ENCODE measurements at regions not wholly inside any gene's neighbourhood (a gene's known extent, or its start where the extent isn't known, plus 50 kb on each side); places are given as distances from the start of the nearest gene placed in this dataset.

DNA sequence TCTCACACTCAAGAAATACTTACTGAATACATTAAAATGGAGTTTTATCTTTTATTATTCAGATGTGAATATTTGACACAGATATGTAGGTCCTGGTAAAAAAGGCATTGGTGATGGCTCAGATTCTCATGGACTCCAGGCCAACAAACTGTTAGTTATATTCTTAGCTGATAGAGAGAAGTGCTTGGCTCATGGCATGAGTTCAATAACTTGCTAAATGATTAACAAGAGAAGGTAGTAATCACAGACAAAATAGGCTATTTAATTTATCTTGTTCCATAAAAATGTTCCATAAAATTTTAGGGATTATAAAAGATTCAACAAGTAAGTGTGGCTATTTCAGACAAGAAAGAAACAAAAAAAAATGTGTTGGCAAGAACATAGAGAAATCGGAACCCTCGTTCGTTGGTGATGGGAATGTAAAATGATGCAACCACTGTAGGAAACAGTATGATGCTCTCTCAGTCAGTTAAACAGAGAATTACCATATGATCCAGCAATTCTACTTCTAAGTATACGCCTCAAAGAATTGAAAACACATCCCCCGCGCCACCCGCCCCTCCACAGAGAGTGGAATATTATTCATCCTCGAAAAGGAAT lies 737.8 kb upstream of the ADAMTS5 start:
- DNase-seq (ENCODE audit: low spot score) = no peak
- POLR2A ChIA-PET (ENCODE audit: low non-redundant PET) = no interaction called here
- CTCF ChIA-PET = interaction anchor here (0.6 kb wide), 1 partner anchor 891 kb away, joined by 3 read pairs; no protein-coding TSS in a partner anchor
- TF ChIP-seq, protein P1, sequence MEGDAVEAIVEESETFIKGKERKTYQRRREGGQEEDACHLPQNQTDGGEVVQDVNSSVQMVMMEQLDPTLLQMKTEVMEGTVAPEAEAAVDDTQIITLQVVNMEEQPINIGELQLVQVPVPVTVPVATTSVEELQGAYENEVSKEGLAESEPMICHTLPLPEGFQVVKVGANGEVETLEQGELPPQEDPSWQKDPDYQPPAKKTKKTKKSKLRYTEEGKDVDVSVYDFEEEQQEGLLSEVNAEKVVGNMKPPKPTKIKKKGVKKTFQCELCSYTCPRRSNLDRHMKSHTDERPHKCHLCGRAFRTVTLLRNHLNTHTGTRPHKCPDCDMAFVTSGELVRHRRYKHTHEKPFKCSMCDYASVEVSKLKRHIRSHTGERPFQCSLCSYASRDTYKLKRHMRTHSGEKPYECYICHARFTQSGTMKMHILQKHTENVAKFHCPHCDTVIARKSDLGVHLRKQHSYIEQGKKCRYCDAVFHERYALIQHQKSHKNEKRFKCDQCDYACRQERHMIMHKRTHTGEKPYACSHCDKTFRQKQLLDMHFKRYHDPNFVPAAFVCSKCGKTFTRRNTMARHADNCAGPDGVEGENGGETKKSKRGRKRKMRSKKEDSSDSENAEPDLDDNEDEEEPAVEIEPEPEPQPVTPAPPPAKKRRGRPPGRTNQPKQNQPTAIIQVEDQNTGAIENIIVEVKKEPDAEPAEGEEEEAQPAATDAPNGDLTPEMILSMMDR (conservative IDR thresholded peaks at IDR 0.05; ENCODE audit: low read depth) = no peak
- no peak overlapping the region for H3K27ac ChIP-seq

DNA sequence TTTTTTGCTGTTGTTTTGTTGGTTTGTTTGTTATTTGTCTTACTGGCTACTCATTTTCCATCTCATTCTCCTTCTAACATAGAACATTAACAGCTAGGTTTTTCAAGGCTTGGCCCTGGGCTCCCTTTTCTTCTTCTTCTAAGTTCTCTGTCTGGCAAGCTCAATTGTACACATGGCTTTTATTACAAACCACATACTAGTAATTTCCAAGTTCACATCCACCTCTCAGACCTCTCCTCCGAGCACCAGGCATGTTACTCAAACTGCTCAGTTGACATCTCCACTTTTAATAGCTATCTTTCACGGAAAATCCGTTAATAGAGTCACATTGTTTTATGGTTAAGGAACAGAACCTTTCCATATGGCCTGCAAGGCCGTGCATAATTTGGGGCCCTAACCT lies 736.9 kb upstream of the ADAMTS5 start:
- ChIA-PET POLR2A (ENCODE audit: low non-redundant PET) (no interaction called here), CTCF (interaction anchor here (0.6 to 1.5 kb wide), 2 partner anchors 892 to 1042 kb away, joined by 3 to 5 read pairs; no protein-coding TSS in a partner anchor)
- TF ChIP-seq, protein P1 (conservative IDR thresholded peaks at IDR 0.05; ENCODE audit: low read depth) = no peak
- no peak for DNase-seq (ENCODE audit: low spot score)
- no peak overlapping the region for H3K27ac ChIP-seq

DNA sequence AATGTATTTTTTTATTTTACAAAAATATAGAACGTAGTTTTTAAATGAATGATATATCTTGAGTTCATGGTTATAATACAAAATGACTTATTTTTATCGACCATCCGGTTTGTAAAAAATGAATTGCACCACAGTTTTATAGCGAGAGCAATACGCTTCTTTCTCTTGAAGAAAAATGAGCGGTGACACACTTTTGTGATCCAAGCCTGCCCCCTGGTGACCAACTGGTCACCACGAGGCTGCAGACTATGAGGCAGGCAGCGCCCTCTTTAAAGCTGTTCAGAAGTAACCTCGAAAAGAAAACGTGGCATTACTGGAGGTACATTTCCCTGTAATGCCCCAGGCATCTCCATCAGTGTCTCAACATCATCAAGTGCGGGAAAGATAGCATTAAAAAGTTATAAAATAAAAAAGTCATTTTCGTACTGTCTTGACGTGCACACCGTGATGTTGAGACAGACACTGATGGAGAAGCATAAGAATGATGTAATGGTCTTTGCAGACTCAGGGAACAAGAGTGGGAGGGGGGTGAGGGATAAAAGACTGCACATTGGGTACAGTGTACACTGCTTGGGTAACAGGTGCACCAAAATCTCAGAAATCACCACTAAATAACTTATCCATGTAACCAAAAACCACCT lies 734.2 kb upstream of the ADAMTS5 start:
- TF ChIP-seq, protein P1 (conservative IDR thresholded peaks at IDR 0.05; ENCODE audit: low read depth) = peak; percentile 71
- no peak overlapping the region for H3K27ac ChIP-seq
- ChIA-PET POLR2A (ENCODE audit: low non-redundant PET) (no interaction called here), CTCF (interaction anchor here (0.7 to 1.3 kb wide), 5 partner anchors 50 to 1044 kb away, joined by 3 to 6 read pairs (median 3); no protein-coding TSS in a partner anchor)
- peak; percentile 36 for DNase-seq (ENCODE audit: low spot score)

DNA sequence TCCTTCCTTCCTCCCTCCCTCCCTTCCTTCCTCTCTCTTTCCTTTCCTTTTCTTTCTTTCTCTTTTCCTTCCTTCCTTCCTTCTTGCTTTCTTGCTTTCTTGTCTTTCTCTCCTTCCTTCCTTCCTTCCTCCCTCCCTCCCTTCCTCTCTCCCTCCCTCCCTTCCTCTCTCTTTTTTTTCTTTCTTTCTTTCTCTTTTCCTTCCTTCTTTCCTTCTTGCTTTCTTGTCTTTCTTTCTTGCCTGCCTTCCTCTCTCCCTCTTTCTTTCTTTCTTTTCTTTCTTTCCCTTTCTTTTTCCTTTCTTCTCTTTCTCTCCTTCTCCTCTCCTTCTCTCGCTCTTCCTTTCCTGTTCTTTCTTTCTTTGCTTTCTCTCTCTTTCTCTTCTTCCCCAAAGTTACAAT lies 728.4 kb upstream of the ADAMTS5 start:
- ChIA-PET POLR2A (ENCODE audit: low non-redundant PET) (interaction anchor here (0.8 kb wide), 1 partner anchor 367 kb away, joined by 7 read pairs; no protein-coding TSS in a partner anchor), CTCF (interaction anchor here (0.6 kb wide), 1 partner anchor 178 kb away, joined by 4 read pairs; no protein-coding TSS in a partner anchor)
- TF ChIP-seq, protein P1 (conservative IDR thresholded peaks at IDR 0.05; ENCODE audit: low read depth) = no peak
- no peak for DNase-seq (ENCODE audit: low spot score)
- no peak overlapping the region for H3K27ac ChIP-seq

DNA sequence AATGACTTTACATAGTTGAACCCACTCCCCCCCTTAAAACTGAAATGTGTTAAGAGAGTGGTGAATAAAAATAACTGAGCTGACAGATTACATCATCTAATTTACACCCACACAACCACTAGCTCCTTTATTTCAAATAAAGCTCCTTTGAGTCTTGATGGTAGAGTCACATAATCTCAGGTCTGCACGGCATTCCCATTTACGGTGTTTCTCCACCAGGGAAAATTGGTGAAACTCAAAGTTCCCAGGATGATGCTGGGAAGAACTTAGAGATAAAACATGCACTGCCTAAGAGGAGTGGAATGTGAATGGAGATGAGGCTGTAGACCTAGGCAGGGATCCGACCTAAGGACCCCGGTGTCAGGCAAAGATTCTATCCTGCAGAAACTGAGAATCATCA lies 727.8 kb upstream of the ADAMTS5 start:
- POLR2A ChIA-PET (ENCODE audit: low non-redundant PET) = no interaction called here
- TF ChIP-seq, protein P1 (conservative IDR thresholded peaks at IDR 0.05; ENCODE audit: low read depth) = no peak

DNA sequence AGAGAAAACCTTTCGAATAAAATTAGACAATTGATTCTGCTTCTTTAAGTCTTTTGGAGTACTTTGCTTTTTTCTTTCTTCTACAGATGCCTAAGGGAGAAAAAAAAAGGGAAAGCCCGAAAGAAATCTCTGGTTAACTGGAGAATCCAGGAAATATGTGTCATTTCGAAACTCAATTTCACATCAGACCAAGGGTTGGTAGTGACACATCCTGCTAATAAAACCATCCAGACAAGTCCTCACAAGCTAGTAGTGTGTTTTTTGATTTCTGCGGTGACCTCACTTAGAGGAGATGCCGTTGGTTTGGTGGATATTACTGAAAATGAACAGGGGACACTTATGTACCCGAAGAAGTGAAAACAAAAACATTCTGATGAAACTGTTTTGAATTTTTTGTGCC lies 726.5 kb upstream of the ADAMTS5 start:
- peak; percentile 74 for DNase-seq (ENCODE audit: low spot score)
- TF ChIP-seq, protein P1 (conservative IDR thresholded peaks at IDR 0.05; ENCODE audit: low read depth) = no peak
- CTCF ChIA-PET = no interaction called here
- H3K27ac ChIP-seq = no peak overlapping the region
- POLR2A ChIA-PET (ENCODE audit: low non-redundant PET) = no interaction called here

More for the DNA sequence above, 727.8 kb upstream of the ADAMTS5 start:
- H3K27ac ChIP-seq = no peak overlapping the region
- no peak for DNase-seq (ENCODE audit: low spot score)
- CTCF ChIA-PET = no interaction called here

Measured in RWPE1 (cell line).